HepG2 (cell line): ENCODE measurements at regions not wholly inside any gene's neighbourhood (a gene's known extent, or its start where the extent isn't known, plus 50 kb on each side); places are given as distances from the start of the nearest gene placed in this dataset.
A peak's percentile ranks its signal among the peaks of the same experiment; 100 is the strongest.

Experiments
- ATAC-seq: fragments of 200-7000 bp; cut with Tn5 transposase; 3 replicates; pipeline ENCODE4 v1.9.1; 2020; ENCODE audit warnings: mild to moderate bottlenecking, moderate library complexity
- BruUV-seq: library from RNA; stranded (reverse); fragments of 400-500 nt; replicated peaks from 2 replicates; lab custom pipeline; 2021; lab: Mats Ljungman, UMichigan
- CTCF ChIA-PET: fragments of 300-600 bp; formaldehyde crosslinking; extraction: SDS; loops from one replicate; lab custom pipeline; 2021; ENCODE audit warnings: low total read pairs, inconsistent platforms, low intra/inter-chr PET ratio; lab: Yijun Ruan, JAX
- POLR2A ChIA-PET: fragments of 350-600 bp; sonication (Branson Sonifier 250); formaldehyde crosslinking; loops from one replicate; lab custom pipeline; 2020; ENCODE audit warnings: antibody characterized with exemption, inconsistent platforms; lab: Yijun Ruan, JAX
- DNase-seq: peaks from one replicate; pipeline ENCODE4 v3.0.0-alpha.2; 2015; ENCODE audit warnings: low spot score
- FAIRE-seq: peaks from 3 replicates; lab custom pipeline; 2011; peaks lifted over from hg19 to GRCh38; lab: Jason Lieb, UNC
- H2AFZ ChIP-seq: one replicate; pipeline ENCODE4 v1.6.1; 2011; ENCODE audit warnings: low read length, inconsistent platforms
- H3K27ac ChIP-seq: fragments of 300-600 bp; 3 replicates; pipeline ENCODE4 v1.8.0; 2011; ENCODE audit warnings: mixed run types, mild to moderate bottlenecking, mixed read lengths, low read length, inconsistent platforms; ENCODE audit not compliant: insufficient read depth; ENCODE audit errors: extremely low read length
- H3K27me3 ChIP-seq, 2 experiments: fragments of 200-600 bp in 1 of 2; 2 replicates in 1 of 2; 3 replicates in 1 of 2; pipeline versions ENCODE4 v1.6.0 to v1.8.0; 2011; ENCODE audit warnings: low read length in 2 of 2, mild to moderate bottlenecking in 2 of 2, moderate library complexity in 2 of 2, inconsistent platforms in 1 of 2; ENCODE audit not compliant: insufficient read depth in 2 of 2, control insufficient read depth in 1 of 2
- H3K36me3 ChIP-seq, 2 experiments: fragments of 200-600 bp in 1 of 2; replicated peaks in 1 of 2; 2 replicates in 1 of 2; 3 replicates in 1 of 2; pipeline versions ENCODE4 v1.5.1 to v1.8.0; 2011; ENCODE audit warnings: low read length in 2 of 2, inconsistent platforms in 1 of 2; ENCODE audit not compliant: insufficient read depth in 2 of 2, control insufficient read depth in 1 of 2
- H3K4me1 ChIP-seq: 2 replicates; pipeline ENCODE4 v1.5.1; 2012; ENCODE audit warnings: low read length, inconsistent platforms; ENCODE audit not compliant: insufficient read depth
- H3K4me2 ChIP-seq: 2 replicates; pipeline ENCODE4 v1.6.0; 2011; ENCODE audit warnings: low read depth, low read length, inconsistent platforms
- H3K4me3 ChIP-seq, 3 experiments: fragments of 200-600 bp in 1 of 3; sonication (generic), shearing (Covaris generic) in 1 of 3; replicated peaks in 1 of 3; 2 replicates each; pipeline ENCODE4 v1.5.1; 2011 to 2016; ENCODE audit warnings: low read length in 3 of 3, inconsistent platforms in 2 of 3, low read depth in 2 of 3, mild to moderate bottlenecking in 2 of 3, control low read depth in 1 of 3, mixed read lengths in 1 of 3; ENCODE audit not compliant: insufficient read depth in 1 of 3
- H3K79me2 ChIP-seq: one replicate; pipeline ENCODE4 v1.6.1; 2011; ENCODE audit warnings: low read length, inconsistent platforms; ENCODE audit not compliant: insufficient read depth
- H3K9ac ChIP-seq: 2 replicates; pipeline ENCODE4 v1.6.0; 2011; ENCODE audit warnings: mild to moderate bottlenecking, low read depth, low read length, inconsistent platforms; ENCODE audit not compliant: insufficient read depth
- H3K9me3 ChIP-seq: 2 replicates; pipeline ENCODE4 v1.5.1; 2012; ENCODE audit warnings: mild to moderate bottlenecking, low read length
- H4K20me1 ChIP-seq: 2 replicates; pipeline ENCODE4 v1.6.0; 2011; ENCODE audit warnings: inconsistent platforms, mild to moderate bottlenecking, low read length, moderate library complexity; ENCODE audit not compliant: insufficient read depth
- ATRX ChIP-seq: sonication (generic); formaldehyde crosslinking; IDR thresholded peaks from 2 replicates; pipeline ENCODE4 v1.4.0; 2020; ENCODE audit warnings: missing genetic modification reagents, borderline replicate concordance
- GFI1 ChIP-seq: sonication (generic); formaldehyde crosslinking; IDR thresholded peaks from 2 replicates; pipeline ENCODE4 v1.5.0; 2020; ENCODE audit warnings: missing genetic modification reagents, mild to moderate bottlenecking, borderline replicate concordance
- IKZF4 ChIP-seq: sonication (generic); formaldehyde crosslinking; IDR thresholded peaks from 2 replicates; pipeline ENCODE4 v1.5.1; 2020; ENCODE audit warnings: borderline replicate concordance, mild to moderate bottlenecking, low read depth, missing genetic modification reagents; ENCODE audit errors: not compliant biosample characterization
- MTF2 ChIP-seq: sonication (generic); formaldehyde crosslinking; IDR thresholded peaks from 2 replicates; pipeline ENCODE4 v1.5.0; 2020; ENCODE audit warnings: missing genetic modification reagents, borderline replicate concordance
- TP53 ChIP-seq: sonication (generic); formaldehyde crosslinking; conservative IDR thresholded peaks from 2 replicates; pipeline ENCODE4 v1.4.0; 2020; ENCODE audit warnings: missing genetic modification reagents
- ZNF224 ChIP-seq: sonication (generic); formaldehyde crosslinking; IDR thresholded peaks from 2 replicates; pipeline ENCODE4 v1.5.0; 2020; ENCODE audit warnings: mild to moderate bottlenecking, missing genetic modification reagents
- ZNF33B ChIP-seq: sonication (generic); formaldehyde crosslinking; IDR thresholded peaks from 2 replicates; pipeline ENCODE4 v1.5.1; 2020; ENCODE audit warnings: mild to moderate bottlenecking, missing genetic modification reagents
- ZNF720 ChIP-seq: sonication (generic); formaldehyde crosslinking; IDR thresholded peaks from 2 replicates; pipeline ENCODE4 v1.4.0; 2020; ENCODE audit warnings: missing genetic modification reagents
- WGBS: methylation state at CpG from one replicate; pipeline ENCODE4 v1.1.6; 2017; ENCODE audit warnings: low lambda C conversion rate; 5-methylcytosine and 5-hydroxymethylcytosine counted together
- in situ Hi-C: cut with HindIII; loops from 2 replicates; pipeline ENCODE4 v1.10.0; 2017; ENCODE audit warnings: low pct_unique_long_range_greater_than_20kb; ENCODE audit not compliant: extremely low pct_ligation_motif_present
- intact Hi-C: fragments of 100-400 bp; cut with micrococcal nuclease; formaldehyde crosslinking; loops from one replicate; pipeline ENCODE4 v1.10.0; 2022; ENCODE audit not compliant: unreplicated experiment

DNA sequence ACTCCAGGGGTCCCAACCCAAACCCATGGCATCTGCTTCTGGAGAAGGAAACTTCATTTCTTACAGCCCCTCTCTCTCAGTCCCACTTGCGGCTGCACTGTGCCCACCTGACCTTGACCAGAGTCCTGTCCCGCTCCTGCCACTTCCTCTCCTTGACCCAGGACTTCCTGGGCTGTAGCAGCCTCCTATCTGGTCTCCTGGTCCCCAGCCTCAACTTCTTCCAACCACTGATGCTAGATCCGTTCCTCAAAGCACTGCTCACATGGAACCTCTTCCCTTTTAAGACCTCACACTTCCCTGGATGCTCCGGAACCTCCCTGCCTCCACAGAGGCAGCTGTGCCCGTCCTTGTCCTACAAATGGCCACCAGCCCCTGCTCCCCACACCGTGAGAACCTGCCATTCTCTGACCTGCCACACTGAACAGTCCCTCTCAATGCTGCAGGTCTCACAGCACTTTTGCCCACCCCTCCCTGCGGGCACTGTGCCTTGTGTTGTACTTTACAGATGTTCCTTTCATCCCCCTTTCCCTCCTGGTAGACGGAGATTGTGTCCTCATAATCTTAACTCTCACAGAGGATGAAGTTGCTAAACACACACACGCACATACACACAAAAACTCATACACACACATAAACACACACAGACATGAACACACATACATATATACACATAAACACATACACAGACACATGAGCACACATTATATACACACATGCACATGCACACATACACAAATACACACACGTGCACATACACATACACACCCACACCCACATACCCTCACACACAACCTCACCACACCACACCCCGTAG, 59.6 kb upstream of the NXT1 start (continued):
- no peak for TF ChIP-seq IKZF4 (CRISPR knock-in tag)
- no peak for TF ChIP-seq ZNF224 (CRISPR knock-in tag)
- TF ChIP-seq ZNF720 (CRISPR knock-in tag), result no peak
- TF ChIP-seq ATRX (CRISPR knock-in tag), result no peak
- no peak for TF ChIP-seq TP53 (CRISPR knock-in tag)

DNA sequence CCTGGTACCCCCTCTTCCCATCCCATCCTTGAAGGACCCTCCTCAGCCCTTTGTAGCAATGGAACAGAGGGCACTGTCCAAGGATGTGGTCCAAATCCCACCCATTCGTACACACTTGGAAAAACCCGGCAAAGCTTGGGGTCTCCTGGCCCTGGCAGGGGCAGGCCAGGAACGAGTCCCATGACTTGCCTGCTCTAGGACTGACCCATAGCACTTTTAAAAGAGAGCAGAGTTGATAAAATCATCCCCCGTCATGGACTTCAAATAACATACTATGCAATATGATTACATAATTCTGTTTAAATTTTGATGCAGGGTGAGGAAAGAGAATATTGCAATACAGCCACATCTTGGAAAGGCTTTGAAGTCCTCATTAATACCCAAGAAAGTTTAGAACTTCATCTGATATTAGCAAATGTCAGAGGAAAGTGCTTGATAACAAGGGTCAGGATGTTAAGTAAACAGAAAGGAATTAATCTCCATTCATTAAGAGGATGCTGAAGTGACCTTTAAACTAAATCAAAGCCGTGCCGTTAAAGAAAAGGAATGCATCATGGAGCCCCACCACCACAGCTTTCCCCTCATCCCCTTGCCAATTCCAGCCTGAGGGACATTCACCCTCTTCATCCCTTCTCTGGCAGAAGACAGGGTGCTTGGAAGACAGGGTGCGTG, 60.7 kb upstream of the NXT1 start:
- no peaks in the 10 kb centered on the region for H4K20me1 ChIP-seq
- H3K27me3 ChIP-seq, result peaks cover 0 to 5% of the 10 kb centered on the region in 2 experiments; a peak in 2 of 5 replicates
- in situ Hi-C loops, result no loop called here
- BruUV-seq, result no TSS peak
- H3K4me1 ChIP-seq, result peaks cover 17% of the 10 kb centered on the region
- WGBS, result 7% methylated on average over 7 of the region's 7 CpGs
- TF ChIP-seq GFI1 (CRISPR knock-in tag) (peak; percentile 66; the same call in 1 of the 2 replicates), MTF2 (CRISPR knock-in tag) (no peak), ZNF33B (CRISPR knock-in tag) (no peak)
- no peaks in the 10 kb centered on the region for H3K79me2 ChIP-seq
- H3K9me3 ChIP-seq, result no peaks in the 10 kb centered on the region
- H3K9ac ChIP-seq, result no peak overlapping the region
- ChIA-PET CTCF (no interaction called here), POLR2A (no interaction called here)
- H3K4me2 ChIP-seq, result no peak overlapping the region
- intact Hi-C loops, result no loop called here
- no peak overlapping the region for H2AFZ ChIP-seq
- FAIRE-seq, result no peak
- no peaks in the 10 kb centered on the region for H3K36me3 ChIP-seq
- no peak for ATAC-seq
- no peak for DNase-seq
- H3K4me3 ChIP-seq, result no peak overlapping the region
- H3K27ac ChIP-seq, result no peak overlapping the region
